ENCODE measurements at regions not wholly inside any gene's neighbourhood (a gene's known extent, or its start where the extent isn't known, plus 50 kb on each side); places are given as distances from the start of the nearest gene placed in this dataset.

DNA sequence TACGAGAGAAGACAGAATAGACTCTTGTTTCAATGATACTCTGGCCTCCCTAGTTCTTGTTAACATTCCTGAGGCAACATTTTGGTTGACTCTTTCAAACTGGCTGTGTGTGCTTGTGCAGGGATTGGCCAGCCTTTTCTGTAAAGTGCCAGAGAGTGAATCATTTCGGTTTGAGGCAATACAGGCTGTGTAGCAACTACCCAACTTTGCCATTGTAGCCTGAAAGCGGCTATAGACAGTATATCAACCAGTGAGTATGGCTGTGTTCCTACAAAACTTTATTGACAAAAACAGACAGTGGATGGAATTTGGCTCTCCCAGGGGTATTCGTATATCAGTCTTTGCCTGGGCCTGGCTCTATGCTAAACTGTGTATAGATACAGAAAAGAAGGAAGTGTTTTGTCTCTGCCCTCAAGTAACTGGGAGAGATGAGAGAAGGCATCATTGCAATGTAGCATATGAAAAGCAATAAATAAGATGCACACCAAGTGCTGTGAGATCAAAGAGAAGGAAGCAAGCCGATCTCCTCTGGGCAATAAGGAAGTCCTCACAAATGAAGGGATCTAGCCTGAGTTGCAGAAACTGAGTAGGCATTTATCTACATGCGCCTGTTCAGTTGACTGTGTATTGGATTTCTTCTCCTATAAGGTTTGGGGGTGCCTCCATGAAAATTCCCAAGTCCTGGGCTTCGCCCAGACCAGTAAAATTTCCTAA is 568.0 kb upstream of the KLF4 start:
- Mint-ChIP-seq H3K27me3 (ENCODE audit: low read depth, poor library complexity) (peaks cover 2% of the 10 kb centered on the region), H3K9me3 (no peaks in the 10 kb centered on the region), H3K27ac (no peak overlapping the region), H3K4me3 (no peak overlapping the region), H3K36me3 (ENCODE audit: low read depth) (no peaks in the 10 kb centered on the region), H3K4me1 (peaks cover 46% of the 10 kb centered on the region)
- DNase-seq = no peak
- TF ChIP-seq CTCF (IDR thresholded peaks at IDR 0.05) = no peak

GRCh38 chr9:108056805-108057386 is 567.3 kb upstream of the KLF4 start:
- Mint-ChIP-seq H3K4me1 (peaks cover 53% of the 10 kb centered on the region), H3K4me3 (no peak overlapping the region), H3K36me3 (ENCODE audit: low read depth) (no peaks in the 10 kb centered on the region), H3K27me3 (ENCODE audit: low read depth, poor library complexity) (peaks cover 2% of the 10 kb centered on the region), H3K27ac (no peak overlapping the region), H3K9me3 (no peaks in the 10 kb centered on the region)
- no peak for DNase-seq
- TF ChIP-seq CTCF (IDR thresholded peaks at IDR 0.05) = no peak

- no peak overlapping the region for H3K4me3 Mint-ChIP-seq
- no peaks in the 10 kb centered on the region for H3K36me3 Mint-ChIP-seq (ENCODE audit: low read depth)
- H3K27me3 Mint-ChIP-seq (ENCODE audit: low read depth, poor library complexity) = peaks cover 6% of the 10 kb centered on the region
- H3K9me3 Mint-ChIP-seq = no peaks in the 10 kb centered on the region
- DNase-seq = no peak
- no peak for TF ChIP-seq CTCF (IDR thresholded peaks at IDR 0.05)
- peaks cover 59% of the 10 kb centered on the region for H3K4me1 Mint-ChIP-seq
- no peak overlapping the region for H3K27ac Mint-ChIP-seq
Observed at GRCh38 chr9:108056084-108056804, 566.7 kb upstream of the KLF4 start.

DNA sequence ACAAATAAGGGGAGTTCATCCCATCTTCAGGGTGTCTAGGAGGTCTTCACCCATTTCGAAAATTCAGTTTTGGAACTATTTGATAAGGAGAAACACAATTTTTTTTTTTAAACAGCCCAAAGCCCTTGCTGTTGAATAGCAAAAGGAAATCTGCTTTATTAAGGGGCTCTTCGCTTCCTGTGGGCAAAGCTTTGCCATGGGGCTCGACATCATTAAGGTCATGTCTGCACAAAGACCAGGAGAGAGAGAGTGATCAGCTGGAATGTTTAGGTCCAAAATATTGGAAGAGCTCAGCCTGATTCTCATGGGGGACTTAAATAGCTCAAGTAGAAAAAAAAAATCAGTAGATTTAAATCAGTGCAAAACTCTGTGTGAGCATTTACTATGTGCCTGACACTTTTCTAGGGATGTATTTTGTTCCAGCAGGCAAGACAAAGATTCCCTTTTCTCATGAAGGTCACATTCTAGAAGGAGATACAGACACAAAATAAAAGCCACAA is 564.6 kb upstream of the KLF4 start:
- Mint-ChIP-seq H3K4me3 (no peak overlapping the region), H3K4me1 (peaks cover 72% of the 10 kb centered on the region), H3K27ac (no peak overlapping the region), H3K36me3 (ENCODE audit: low read depth) (no peaks in the 10 kb centered on the region), H3K9me3 (no peaks in the 10 kb centered on the region), H3K27me3 (ENCODE audit: low read depth, poor library complexity) (peaks cover 3% of the 10 kb centered on the region)
- no peak for TF ChIP-seq CTCF (IDR thresholded peaks at IDR 0.05)
- no peak for DNase-seq

- Mint-ChIP-seq H3K9me3 (no peaks in the 10 kb centered on the region), H3K36me3 (ENCODE audit: low read depth) (no peaks in the 10 kb centered on the region), H3K4me1 (peaks cover 72% of the 10 kb centered on the region), H3K4me3 (no peak overlapping the region), H3K27ac (no peak overlapping the region), H3K27me3 (ENCODE audit: low read depth, poor library complexity) (peaks cover 3% of the 10 kb centered on the region)
- no peak for DNase-seq
- TF ChIP-seq CTCF (IDR thresholded peaks at IDR 0.05) = no peak
Observed at GRCh38 chr9:108053555-108054061, 564.0 kb upstream of the KLF4 start.

Measured in nephron progenitor cell (in vitro differentiated cells).